Adipocyte (in vitro differentiated cells): ENCODE measurements at regions not wholly inside any gene's neighbourhood (a gene's known extent, or its start where the extent isn't known, plus 50 kb on each side); places are given as distances from the start of the nearest gene placed in this dataset.

Experiments
- DNase-seq: peaks from one replicate; pipeline ENCODE4 v3.0.0-alpha.2; 2015; ENCODE audit warnings: low read depth
- H3K27me3 ChIP-seq: replicated peaks from 2 replicates; pipeline ENCODE4 v1.7.0; 2013; ENCODE audit warnings: mild to moderate bottlenecking, low read length, moderate library complexity; ENCODE audit not compliant: control insufficient read depth, insufficient read depth
- H3K36me3 ChIP-seq: 2 replicates; pipeline ENCODE4 v1.7.0; 2013; ENCODE audit warnings: low read length, mild to moderate bottlenecking, moderate library complexity; ENCODE audit not compliant: control insufficient read depth, insufficient read depth, severe bottlenecking
- H3K4me1 ChIP-seq: 2 replicates; pipeline ENCODE4 v1.7.0; 2013; ENCODE audit warnings: mild to moderate bottlenecking, low read length, moderate library complexity; ENCODE audit not compliant: control insufficient read depth, insufficient read depth
- H3K4me3 ChIP-seq: 2 replicates; pipeline ENCODE4 v1.7.0; 2013; ENCODE audit warnings: mild to moderate bottlenecking, low read length, moderate library complexity
- H3K9ac ChIP-seq: 2 replicates; pipeline ENCODE4 v1.7.0; 2013; ENCODE audit warnings: mild to moderate bottlenecking, low read length, moderate library complexity
- H3K9me3 ChIP-seq: 2 replicates; pipeline ENCODE4 v1.7.0; 2013; ENCODE audit warnings: mild to moderate bottlenecking, low read length, moderate library complexity; ENCODE audit not compliant: control insufficient read depth

DNA sequence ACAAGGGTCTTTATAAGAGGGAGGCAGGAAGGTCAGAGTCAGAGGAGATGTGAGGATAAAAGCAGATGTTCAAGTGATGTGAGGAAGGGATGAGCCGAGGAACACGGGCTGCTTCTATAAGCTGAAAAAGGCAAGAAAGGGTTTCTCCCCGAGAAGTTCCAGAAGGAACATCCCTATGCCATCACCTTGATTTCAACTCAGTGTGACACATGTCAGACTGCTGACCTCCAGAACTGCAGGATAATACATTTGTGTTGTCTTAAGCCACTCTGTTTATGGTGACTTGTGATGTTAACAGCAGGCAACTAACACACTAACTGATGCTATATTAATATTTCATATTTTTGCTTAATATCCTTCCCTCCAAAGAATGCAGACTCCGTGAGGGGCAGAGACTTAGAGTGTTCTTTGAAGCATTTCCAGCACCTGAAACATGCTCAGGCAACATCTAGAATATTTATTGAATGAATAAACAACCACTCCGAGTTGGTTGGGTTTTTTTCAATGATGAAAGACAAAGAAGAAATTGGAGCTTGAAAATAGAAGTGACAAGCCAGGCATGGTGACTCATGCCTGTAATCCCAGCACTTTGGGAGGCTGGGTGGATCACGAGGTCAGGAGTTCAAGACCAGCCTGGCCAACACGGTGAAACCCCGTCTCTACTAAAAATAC is 77.6 kb upstream of the ADRA1B start:
- Histone ChIP-seq H3K9ac (no peak overlapping the region), H3K4me3 (no peak overlapping the region), H3K4me1 (no peaks in the 10 kb centered on the region), H3K36me3 (no peaks in the 10 kb centered on the region), H3K27me3 (peaks cover 1% of the 10 kb centered on the region), H3K9me3 (peaks cover 2% of the 10 kb centered on the region)
- DNase-seq: peak; percentile 13

DNA sequence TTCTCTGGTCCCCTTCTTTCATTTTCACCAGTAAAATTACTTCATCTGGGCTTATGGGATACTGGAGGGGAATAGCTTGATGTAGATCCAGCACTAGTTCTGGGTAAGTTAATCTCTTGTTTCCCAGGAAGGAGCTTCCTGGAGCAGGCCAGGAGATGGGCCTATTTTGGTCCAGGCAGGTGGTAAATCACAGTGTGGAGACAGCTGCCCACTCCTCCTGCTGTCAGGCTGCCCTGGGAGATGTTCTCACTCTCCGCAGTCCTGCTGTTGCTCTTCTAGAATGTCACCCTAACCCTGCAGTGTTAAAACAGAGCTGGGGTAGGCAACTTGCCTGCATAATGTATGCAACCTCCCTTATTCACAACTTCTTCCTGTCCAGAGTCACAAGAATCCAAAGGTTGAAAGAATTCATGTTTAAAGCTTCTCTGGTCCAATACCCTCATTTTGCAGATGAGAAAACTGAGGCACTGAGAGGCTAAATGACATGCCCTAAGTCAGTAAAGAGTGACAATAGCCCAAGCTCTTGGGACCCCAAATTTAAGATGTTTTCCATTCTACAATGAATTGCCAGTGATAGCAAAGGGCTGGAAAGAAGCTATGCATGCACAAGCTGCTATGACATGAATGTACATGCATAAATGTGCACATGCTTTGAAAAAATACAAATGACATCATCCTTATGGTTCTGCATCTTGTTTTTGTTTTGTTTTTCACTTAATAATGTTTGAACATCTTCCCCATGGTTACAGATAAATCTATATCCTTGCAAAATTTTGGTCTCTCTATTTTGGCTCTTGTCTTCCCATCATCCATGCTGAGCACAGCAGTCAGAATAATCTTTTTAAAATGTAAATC is 71.8 kb upstream of the ADRA1B start:
- Histone ChIP-seq H3K27me3 (peaks cover 3% of the 10 kb centered on the region), H3K36me3 (no peaks in the 10 kb centered on the region), H3K9ac (no peak overlapping the region), H3K4me3 (no peak overlapping the region), H3K4me1 (peaks cover 6% of the 10 kb centered on the region), H3K9me3 (no peaks in the 10 kb centered on the region)
- no peak for DNase-seq

DNA sequence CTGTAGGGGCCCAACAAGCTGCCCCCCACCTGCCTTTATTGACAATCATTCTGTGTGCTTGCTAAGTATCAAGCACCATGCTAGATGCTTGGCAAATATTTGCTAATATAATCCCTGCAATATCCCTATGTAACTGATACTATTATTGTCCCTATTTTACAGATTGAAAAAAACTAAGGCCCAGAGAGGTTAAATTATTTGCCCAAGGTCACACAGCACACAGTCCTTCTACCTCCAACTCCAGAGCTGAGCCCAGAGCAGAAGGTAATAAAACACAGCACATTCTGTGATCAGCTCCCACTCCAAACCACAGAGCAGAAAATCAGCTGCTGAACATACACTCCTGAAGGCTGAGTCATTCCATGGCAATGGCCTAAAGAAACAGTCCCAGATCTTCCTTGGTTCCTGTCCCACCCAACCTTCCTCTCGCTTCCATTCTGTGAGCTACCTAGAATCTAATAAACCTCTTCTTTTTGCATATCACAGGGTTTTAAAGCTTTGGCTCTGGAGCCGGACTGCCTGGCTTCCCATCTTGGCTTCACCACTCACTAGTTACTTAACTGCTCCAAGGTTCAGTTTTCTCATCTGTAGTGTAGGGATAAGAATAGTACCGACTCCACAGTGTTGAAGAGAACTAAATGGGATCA is 66.7 kb upstream of the ADRA1B start:
- Histone ChIP-seq H3K27me3 (peaks cover 4% of the 10 kb centered on the region), H3K4me3 (no peak overlapping the region), H3K36me3 (no peaks in the 10 kb centered on the region), H3K4me1 (peaks cover 17% of the 10 kb centered on the region), H3K9me3 (no peaks in the 10 kb centered on the region), H3K9ac (no peak overlapping the region)
- peak; percentile 67 for DNase-seq

DNA sequence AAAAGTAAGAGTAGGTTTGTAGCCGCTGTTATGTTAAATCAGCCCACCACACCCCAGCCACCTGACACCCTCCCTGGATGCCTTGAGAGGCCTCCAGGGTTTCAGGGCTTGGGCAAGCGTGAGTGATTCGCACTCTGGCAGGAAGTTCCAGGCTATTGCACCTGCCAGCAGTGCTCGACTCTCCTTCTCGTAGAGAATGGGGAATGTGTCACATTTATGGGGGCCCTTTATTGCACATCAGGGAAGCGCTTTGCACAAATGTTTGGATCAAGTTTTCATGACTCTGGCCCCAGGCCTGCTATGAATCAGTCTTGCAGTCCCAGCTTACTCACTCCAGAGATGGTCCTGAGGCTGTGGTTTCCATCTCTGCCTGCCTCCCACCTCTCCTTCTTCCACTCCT is 66.1 kb upstream of the ADRA1B start:
- Histone ChIP-seq H3K4me3 (no peak overlapping the region), H3K9me3 (no peaks in the 10 kb centered on the region), H3K27me3 (peaks cover 5% of the 10 kb centered on the region), H3K4me1 (peaks cover 17% of the 10 kb centered on the region), H3K9ac (no peak overlapping the region), H3K36me3 (no peaks in the 10 kb centered on the region)
- peak; percentile 20 for DNase-seq

DNA sequence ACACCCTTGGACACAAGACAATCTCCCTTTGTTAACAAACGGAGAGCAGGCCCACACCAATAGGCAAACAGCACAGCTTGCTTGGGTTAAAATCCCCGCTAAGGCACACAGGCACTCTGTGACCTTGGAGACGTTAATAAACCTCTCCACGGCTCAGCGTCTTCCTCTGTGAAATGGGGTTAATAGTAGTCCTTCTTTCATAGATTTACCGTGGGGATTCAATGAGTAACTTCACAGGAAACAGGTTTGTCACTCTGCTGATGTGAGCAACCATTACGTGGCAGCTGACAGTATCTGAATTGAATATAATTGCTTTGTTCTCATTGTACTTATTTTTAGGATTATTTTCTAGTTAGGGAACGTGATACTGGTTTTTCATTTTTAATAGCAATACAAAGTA is 65.2 kb upstream of the ADRA1B start:
- H3K27me3 ChIP-seq: peaks cover 5% of the 10 kb centered on the region
- H3K9me3 ChIP-seq: no peaks in the 10 kb centered on the region
- H3K4me3 ChIP-seq: no peak overlapping the region
- no peak for DNase-seq
- H3K9ac ChIP-seq: no peak overlapping the region
- no peaks in the 10 kb centered on the region for H3K36me3 ChIP-seq
- H3K4me1 ChIP-seq: peaks cover 26% of the 10 kb centered on the region

DNA sequence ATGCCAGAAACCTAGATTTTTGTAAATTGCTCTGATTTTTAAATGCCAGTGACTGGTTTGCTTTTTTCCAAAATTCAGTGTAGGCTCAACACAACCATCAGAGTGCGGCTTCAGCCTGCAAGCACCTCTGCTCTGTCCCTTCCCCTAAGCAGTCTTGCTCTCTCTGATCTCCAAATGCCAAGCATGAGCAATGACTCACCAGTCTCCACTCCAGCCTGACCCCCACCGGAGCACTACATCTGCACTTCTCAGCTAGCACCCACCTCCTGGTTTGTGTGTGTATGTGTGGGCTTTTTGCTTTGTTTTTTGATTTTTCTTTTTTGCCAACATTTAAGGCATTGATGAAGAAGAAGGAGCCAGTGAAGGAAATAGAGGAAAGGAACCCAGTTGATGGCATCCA is 61.4 kb upstream of the ADRA1B start:
- no peak overlapping the region for H3K4me3 ChIP-seq
- peaks cover 32% of the 10 kb centered on the region for H3K27me3 ChIP-seq
- peak; percentile 27 for DNase-seq
- H3K36me3 ChIP-seq: no peaks in the 10 kb centered on the region
- H3K9ac ChIP-seq: no peak overlapping the region
- H3K9me3 ChIP-seq: no peaks in the 10 kb centered on the region
- peaks cover 21% of the 10 kb centered on the region for H3K4me1 ChIP-seq

DNA sequence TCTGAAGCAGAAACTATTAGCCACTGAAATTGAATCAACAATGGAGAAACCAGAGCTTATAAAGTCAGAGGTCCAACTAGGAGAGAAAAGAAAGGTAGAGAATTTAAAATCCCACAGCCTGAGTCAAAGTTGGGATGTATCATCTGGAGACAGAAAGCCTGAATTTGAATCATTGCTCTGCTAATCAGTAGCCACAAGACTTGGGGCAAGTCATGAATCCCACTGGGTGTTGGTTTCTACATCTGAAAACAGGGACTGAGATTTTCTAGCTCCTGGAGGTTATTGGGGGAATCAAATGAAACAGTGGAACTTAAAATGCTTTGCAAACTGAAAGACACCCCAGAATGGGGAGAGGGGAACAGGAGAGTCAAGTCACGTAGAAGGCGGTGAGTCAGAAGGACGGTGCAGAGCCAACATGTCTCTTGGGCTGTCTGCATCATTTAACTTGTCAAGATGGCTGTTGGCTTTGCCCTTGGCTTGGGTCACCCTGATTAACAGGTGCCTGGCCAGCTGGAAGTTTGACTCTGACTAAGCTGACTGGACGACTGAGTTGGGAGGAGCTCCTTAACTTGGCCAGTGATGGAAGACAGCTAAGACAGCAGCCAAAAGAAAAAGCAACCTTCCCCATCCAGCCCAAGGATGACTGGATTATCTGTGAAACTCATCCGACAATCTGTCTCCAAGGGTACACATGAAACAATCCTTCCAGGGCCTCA is 60.6 kb upstream of the ADRA1B start:
- H3K4me3 ChIP-seq: no peak overlapping the region
- DNase-seq: no peak
- peaks cover 17% of the 10 kb centered on the region for H3K4me1 ChIP-seq
- no peaks in the 10 kb centered on the region for H3K36me3 ChIP-seq
- H3K9me3 ChIP-seq: no peaks in the 10 kb centered on the region
- no peak overlapping the region for H3K9ac ChIP-seq
- peaks cover 34% of the 10 kb centered on the region for H3K27me3 ChIP-seq

DNA sequence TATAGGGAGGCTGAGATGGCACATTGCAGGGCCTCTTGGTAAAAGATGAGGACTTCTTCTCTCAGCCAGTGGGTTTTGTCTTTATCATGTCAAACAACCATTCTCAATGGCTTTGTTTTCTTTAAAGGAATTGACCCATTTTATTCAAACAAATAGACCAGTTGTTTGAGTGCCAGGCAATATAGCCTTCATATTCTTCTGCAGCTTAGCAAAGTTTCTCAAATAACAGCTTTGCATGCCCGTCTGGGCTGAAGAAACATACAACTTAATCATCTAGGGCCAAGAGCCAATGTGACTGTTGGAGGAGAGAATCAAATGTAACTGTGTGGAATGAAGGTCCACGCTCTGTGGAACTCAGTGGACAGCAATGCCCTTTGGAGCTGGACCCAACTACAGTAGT is 57.4 kb upstream of the ADRA1B start:
- no peak for DNase-seq
- no peaks in the 10 kb centered on the region for H3K9me3 ChIP-seq
- peaks cover 17% of the 10 kb centered on the region for H3K4me1 ChIP-seq
- H3K4me3 ChIP-seq: no peak overlapping the region
- H3K9ac ChIP-seq: no peak overlapping the region
- peaks cover 53% of the 10 kb centered on the region for H3K27me3 ChIP-seq
- H3K36me3 ChIP-seq: no peaks in the 10 kb centered on the region

DNA sequence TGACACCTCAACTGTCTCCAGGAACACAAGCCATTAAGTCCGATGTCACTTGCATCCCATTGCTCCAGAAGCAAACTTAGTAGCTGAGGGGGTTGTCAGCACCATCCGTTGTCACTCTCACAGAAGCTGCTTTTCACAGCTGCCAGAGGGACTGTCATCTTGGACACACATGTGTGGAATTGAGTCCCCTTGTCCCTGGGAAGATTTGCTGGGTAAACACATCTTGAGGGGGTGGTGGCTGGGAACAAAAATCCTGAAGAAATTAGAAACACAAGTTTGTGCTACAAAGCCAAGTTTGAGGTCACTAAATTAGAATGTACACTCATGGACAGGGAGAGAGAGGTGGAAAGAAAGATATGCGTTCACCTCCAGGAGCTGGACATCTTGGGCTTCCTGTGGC is 55.2 kb upstream of the ADRA1B start:
- H3K9ac ChIP-seq: no peak overlapping the region
- H3K4me1 ChIP-seq: peaks cover 23% of the 10 kb centered on the region
- no peaks in the 10 kb centered on the region for H3K9me3 ChIP-seq
- DNase-seq: no peak
- H3K4me3 ChIP-seq: no peak overlapping the region
- H3K27me3 ChIP-seq: peaks cover 47% of the 10 kb centered on the region
- H3K36me3 ChIP-seq: no peaks in the 10 kb centered on the region

DNA sequence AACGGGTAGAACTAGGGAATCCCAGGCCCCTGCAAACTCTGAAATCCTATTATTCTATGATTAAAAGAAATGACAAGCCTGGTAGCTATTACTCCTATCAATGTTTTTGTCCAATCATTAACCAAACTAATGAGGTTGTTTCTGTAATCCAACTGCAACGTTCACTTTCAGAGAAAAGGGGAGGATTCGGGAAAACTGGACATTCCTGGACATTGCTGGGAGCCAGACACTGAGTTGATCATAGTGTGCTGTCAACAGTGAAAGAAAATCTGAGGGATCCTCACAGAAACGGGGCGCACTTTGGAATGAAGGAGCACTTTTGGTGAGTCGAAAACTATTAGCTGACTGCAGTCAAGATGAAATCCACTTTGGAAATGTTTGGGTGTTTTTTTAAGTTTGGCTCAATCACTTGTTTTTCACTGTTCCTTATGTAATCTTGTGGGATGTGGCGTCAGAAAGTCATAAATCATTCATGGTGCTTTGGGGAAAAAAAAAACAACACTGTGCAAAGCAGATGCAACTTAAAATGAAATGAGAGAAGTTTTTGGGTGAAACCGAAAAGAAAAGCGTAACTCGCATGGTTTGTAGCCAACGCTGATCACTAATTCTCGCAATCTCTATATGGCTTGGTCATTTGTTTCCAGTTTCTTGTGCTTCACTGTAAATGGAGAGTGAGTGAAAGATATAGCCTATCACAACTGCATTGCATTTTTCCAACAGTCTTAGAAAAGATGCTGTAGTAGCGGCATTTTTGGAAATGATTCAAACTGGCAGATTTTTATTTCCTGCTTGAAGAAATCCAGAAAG is 51.2 kb upstream of the ADRA1B start:
- Histone ChIP-seq H3K36me3 (no peaks in the 10 kb centered on the region), H3K4me3 (peak overlapping the region; percentile 75), H3K9ac (peak overlapping the region; percentile 65), H3K27me3 (peaks cover 48% of the 10 kb centered on the region), H3K4me1 (peaks cover 16% of the 10 kb centered on the region), H3K9me3 (no peaks in the 10 kb centered on the region)
- no peak for DNase-seq
